ENCODE measurements at regions not wholly inside any gene's neighbourhood (a gene's known extent, or its start where the extent isn't known, plus 50 kb on each side); places are given as distances from the start of the nearest gene placed in this dataset.

DNA sequence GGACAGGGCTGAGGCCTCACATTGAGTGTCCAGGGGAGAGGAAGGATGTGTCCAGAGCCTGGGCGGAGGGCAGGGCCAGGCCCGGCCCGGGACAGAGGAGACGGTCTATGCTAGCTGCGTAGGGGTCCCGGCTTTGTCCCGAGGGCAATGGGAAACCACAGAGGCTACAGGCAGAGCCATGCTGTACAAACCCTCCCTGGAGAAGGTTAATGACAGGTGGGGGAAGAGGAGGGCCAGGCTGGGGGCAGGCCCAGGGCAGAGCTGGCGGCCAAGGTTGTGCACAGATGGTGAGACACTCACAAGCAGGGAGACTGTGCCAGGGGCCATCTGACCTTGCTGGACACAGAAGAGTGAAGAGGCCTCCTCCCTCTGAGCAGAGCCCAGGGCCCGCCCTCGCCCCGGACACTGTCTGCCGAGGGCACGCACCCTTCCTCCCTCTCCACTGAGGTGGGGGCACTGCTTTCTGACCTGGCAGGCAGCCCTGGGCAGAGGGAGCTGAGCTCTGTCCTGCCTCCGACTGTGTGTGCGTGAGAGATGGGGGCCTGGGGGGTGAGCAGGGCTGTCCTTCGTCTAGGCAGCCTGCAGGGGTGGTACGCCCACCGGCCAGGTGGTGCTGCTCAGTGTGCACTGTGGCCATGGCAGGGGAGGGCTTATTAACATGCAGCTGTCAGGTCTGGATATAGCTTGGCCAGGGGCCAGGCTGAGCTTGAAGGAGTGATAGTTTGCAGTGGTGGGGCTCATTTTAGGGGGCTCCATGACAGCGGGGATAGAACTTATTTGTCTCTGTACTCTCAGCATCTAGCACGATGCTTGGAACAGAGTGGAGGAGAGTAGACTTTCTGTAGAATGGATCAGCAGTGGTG is 75.7 kb upstream of the LRPAP1 start:
- TF ChIP-seq, protein P1, sequence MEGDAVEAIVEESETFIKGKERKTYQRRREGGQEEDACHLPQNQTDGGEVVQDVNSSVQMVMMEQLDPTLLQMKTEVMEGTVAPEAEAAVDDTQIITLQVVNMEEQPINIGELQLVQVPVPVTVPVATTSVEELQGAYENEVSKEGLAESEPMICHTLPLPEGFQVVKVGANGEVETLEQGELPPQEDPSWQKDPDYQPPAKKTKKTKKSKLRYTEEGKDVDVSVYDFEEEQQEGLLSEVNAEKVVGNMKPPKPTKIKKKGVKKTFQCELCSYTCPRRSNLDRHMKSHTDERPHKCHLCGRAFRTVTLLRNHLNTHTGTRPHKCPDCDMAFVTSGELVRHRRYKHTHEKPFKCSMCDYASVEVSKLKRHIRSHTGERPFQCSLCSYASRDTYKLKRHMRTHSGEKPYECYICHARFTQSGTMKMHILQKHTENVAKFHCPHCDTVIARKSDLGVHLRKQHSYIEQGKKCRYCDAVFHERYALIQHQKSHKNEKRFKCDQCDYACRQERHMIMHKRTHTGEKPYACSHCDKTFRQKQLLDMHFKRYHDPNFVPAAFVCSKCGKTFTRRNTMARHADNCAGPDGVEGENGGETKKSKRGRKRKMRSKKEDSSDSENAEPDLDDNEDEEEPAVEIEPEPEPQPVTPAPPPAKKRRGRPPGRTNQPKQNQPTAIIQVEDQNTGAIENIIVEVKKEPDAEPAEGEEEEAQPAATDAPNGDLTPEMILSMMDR (conservative IDR thresholded peaks at IDR 0.05 in 1 of 2, IDR thresholded peaks at IDR 0.05 in 1 of 2; ENCODE audit: extremely low read depth in 1 of 2, insufficient read depth in 1 of 2, low read depth in 1 of 2, low read length in 2 of 2) = no peak
- no peak for TF ChIP-seq EZH2 (IDR thresholded peaks at IDR 0.05; ENCODE audit: borderline replicate concordance, low read length)
